ENCODE measurements at regions not wholly inside any gene's neighbourhood (a gene's known extent, or its start where the extent isn't known, plus 50 kb on each side); places are given as distances from the start of the nearest gene placed in this dataset.

- Histone ChIP-seq H3K36me3 (no peaks in the 10 kb centered on the region), H3K4me1 (replicated peaks) (no peaks in the 10 kb centered on the region), H3K9me3 (no peaks in the 10 kb centered on the region), H3K4me3 (no peak overlapping the region), H3K27ac (no peak overlapping the region), H3K27me3 (replicated peaks; ENCODE audit: insufficient read depth) (no peaks in the 10 kb centered on the region)
- no peak for DNase-seq (ENCODE audit: low spot score)
- 94% methylated on average over 3 of the region's 3 CpGs for WGBS
- TF ChIP-seq POLR2AphosphoS5 (IDR thresholded peaks at IDR 0.05) (no peak), CTCF (IDR thresholded peaks at IDR 0.05) (no peak), POLR2A (IDR thresholded peaks at IDR 0.05) (no peak)
- intact Hi-C loops (cut with DNase I), result loop anchor here (5.0 kb wide), 2 partner anchors 254 to 341 kb away; no protein-coding TSS in a partner anchor
Observed at GRCh38 chr2:71801556-71801955, 346.1 kb downstream of the CYP26B1 start.

- DNase-seq (ENCODE audit: low spot score), result no peak
- 86% methylated on average over 1 of the region's 1 CpG for WGBS
- intact Hi-C loops (cut with DNase I), result loop anchor here (5.0 kb wide), 2 partner anchors 254 to 341 kb away; no protein-coding TSS in a partner anchor
- Histone ChIP-seq H3K36me3 (no peaks in the 10 kb centered on the region), H3K27me3 (replicated peaks; ENCODE audit: insufficient read depth) (no peaks in the 10 kb centered on the region), H3K4me1 (replicated peaks) (no peaks in the 10 kb centered on the region), H3K9me3 (no peaks in the 10 kb centered on the region), H3K4me3 (no peak overlapping the region), H3K27ac (no peak overlapping the region)
- TF ChIP-seq POLR2A (IDR thresholded peaks at IDR 0.05) (no peak), POLR2AphosphoS5 (IDR thresholded peaks at IDR 0.05) (no peak), CTCF (IDR thresholded peaks at IDR 0.05) (no peak)
Observed at GRCh38 chr2:71800851-71801250, 346.8 kb downstream of the CYP26B1 start.

GRCh38 chr2:71800106-71800809 is 346.9 kb downstream of the DYSF start:
- TF ChIP-seq POLR2A (IDR thresholded peaks at IDR 0.05), result no peak
- no peak for TF ChIP-seq CTCF (IDR thresholded peaks at IDR 0.05)
- TF ChIP-seq POLR2AphosphoS5 (IDR thresholded peaks at IDR 0.05), result no peak
- Histone ChIP-seq H3K9me3 (no peaks in the 10 kb centered on the region), H3K36me3 (no peaks in the 10 kb centered on the region), H3K27ac (no peak overlapping the region), H3K27me3 (replicated peaks; ENCODE audit: insufficient read depth) (no peaks in the 10 kb centered on the region), H3K4me3 (no peak overlapping the region), H3K4me1 (replicated peaks) (no peaks in the 10 kb centered on the region)
- 88% methylated on average over 13 of the region's 13 CpGs for WGBS
- intact Hi-C loops (cut with DNase I), result loop anchor here (5.0 kb wide), 2 partner anchors 253 to 342 kb away; no protein-coding TSS in a partner anchor
- DNase-seq (ENCODE audit: low spot score), result no peak

GRCh38 chr2:71799013-71799575 is 345.7 kb downstream of the DYSF start:
- H3K36me3 ChIP-seq, result no peaks in the 10 kb centered on the region
- peaks cover 6% of the 10 kb centered on the region for H3K4me1 ChIP-seq (replicated peaks)
- 96% methylated on average over 3 of the region's 3 CpGs for WGBS
- no peak for DNase-seq (ENCODE audit: low spot score)
- intact Hi-C loops (cut with DNase I), result loop anchor here (5.0 kb wide), 1 partner anchor 187 kb away; no protein-coding TSS in a partner anchor
- TF ChIP-seq POLR2AphosphoS5 (IDR thresholded peaks at IDR 0.05) (no peak), CTCF (IDR thresholded peaks at IDR 0.05) (no peak), POLR2A (IDR thresholded peaks at IDR 0.05) (no peak)
- no peak overlapping the region for H3K4me3 ChIP-seq
- no peaks in the 10 kb centered on the region for H3K9me3 ChIP-seq
- no peaks in the 10 kb centered on the region for H3K27me3 ChIP-seq (replicated peaks; ENCODE audit: insufficient read depth)
- no peak overlapping the region for H3K27ac ChIP-seq

Data from prostate gland (tissue), 2 donors.